ENCODE measurements at regions not wholly inside any gene's neighbourhood (a gene's known extent, or its start where the extent isn't known, plus 50 kb on each side); places are given as distances from the start of the nearest gene placed in this dataset.

DNA sequence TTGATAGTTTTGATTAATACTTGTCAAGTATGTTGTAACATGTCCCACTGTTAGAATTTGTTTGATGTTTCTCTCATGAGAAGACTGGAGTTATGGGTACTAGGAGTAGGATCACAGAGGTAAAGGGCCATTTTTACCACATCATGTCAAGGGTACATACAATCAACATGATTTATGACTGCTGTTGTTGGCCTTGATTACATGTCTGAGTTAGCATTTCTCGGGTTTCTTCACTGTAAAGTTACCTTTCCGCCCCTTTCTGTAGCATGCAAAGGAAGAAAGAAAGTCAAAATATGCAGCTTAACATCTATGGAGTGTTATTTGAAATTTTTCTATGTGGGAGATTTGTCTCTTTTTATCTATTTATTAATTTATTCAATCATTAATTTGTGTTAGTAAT lies 1456.4 kb downstream of the SUCLG1 start:
- TF ChIP-seq, protein P1, sequence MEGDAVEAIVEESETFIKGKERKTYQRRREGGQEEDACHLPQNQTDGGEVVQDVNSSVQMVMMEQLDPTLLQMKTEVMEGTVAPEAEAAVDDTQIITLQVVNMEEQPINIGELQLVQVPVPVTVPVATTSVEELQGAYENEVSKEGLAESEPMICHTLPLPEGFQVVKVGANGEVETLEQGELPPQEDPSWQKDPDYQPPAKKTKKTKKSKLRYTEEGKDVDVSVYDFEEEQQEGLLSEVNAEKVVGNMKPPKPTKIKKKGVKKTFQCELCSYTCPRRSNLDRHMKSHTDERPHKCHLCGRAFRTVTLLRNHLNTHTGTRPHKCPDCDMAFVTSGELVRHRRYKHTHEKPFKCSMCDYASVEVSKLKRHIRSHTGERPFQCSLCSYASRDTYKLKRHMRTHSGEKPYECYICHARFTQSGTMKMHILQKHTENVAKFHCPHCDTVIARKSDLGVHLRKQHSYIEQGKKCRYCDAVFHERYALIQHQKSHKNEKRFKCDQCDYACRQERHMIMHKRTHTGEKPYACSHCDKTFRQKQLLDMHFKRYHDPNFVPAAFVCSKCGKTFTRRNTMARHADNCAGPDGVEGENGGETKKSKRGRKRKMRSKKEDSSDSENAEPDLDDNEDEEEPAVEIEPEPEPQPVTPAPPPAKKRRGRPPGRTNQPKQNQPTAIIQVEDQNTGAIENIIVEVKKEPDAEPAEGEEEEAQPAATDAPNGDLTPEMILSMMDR (IDR thresholded peaks at IDR 0.05), result no peak
- no peak for TF ChIP-seq POLR2A (IDR thresholded peaks at IDR 0.05)
